ENCODE measurements at regions not wholly inside any gene's neighbourhood (a gene's known extent, or its start where the extent isn't known, plus 50 kb on each side); places are given as distances from the start of the nearest gene placed in this dataset.

DNA sequence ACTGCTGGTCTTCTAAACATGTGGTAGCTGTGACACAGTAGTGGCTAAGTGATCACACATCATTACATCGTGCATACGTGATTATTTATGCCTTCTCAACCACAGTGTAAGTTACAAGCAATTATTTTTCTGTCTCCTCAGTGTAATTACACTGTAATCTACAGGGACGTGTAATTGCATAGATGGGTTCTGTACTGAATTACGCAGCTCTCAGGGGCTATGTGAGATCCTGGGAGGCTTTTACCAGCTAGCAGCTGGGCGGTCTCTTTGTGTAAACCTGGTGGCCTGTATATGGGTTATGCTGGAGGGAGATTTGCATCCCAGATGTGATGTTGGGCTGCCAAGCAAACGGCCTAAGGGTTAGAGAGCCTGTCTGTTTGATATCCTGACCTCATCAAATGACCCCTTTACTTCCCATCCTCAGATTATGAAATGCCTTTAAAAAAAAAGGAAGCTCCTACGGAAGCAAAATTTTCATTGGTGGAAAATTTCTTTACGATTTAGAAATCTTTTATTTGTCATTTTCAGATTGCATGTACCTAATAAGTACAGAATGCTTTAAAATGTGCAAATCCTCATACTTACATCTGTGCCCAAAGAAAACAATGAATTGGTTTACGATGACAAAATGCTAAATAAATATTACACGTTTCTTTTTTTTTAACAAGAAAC, 402.8 kb upstream of the JAG1 start:
- no peak for DNase-seq (ENCODE audit: low read depth in 4 of 4, low spot score in 1 of 4)

DNA sequence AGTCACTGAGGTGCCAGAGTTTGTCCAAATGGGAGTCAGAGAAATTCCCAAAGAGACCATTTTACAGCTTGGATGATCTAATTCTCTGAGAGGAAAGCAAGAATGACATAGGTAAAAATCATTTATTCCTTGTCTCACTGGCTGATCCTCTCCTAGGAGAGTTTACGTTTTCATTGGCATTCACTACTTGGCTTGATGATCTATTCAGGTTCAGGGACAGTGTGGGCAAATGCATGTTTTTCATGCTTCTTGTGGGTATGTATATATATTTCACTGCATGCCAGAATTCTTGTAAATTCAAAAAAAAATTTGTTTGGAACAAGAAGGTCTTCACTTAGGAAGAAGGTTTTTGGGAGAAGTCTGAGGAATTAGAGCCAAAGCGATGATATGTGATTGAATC, 403.4 kb upstream of the JAG1 start:
- DNase-seq (ENCODE audit: low read depth in 4 of 4, low spot score in 1 of 4), result no peak

DNA sequence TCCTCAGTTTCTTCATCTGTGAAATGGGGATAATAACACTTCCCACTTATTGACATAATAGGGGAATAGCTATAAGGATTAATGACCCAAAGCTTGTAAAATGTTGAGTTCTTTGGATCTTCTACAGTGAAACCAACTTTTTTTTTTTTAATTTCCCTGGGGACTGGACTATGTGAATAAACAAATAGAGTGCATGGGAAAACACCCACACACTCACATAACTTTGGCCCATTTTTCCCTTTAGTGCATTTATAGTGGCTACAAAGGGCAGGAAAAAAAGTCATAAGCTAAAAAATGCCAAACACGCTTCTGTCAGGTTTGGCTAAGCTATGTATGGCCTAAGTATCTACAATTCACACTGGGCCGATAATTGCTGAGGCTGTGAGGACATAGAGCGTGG, 406.2 kb upstream of the JAG1 start:
- no peak for DNase-seq (ENCODE audit: low read depth in 4 of 4, low spot score in 1 of 4)

DNA sequence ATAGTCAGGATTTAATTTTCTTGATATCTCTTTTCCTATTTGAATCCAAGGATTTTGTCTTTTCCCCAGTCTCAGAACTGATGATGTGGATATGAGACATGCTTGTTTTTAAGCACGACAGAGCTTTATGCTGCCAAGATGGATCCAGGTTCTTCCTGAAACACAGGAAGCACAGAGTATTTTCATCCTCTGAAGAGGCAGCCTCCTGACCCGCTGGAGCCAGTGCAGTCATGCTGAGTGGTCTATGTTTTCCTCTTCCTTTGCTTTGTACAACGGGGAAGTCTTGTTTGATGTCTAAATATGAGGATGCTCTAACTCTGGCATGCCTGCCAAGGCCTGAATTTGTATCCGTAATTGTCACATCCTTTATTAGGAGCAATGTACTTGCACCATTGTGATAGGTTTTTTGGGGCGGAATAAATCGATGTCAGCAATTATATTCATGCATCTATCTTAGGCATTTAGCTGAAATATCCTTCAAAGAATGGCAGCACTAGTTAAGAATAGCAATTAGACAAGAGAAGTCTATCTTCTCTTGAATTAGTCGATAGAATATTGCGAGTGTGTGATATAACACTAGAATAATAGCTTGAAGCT, 407.1 kb upstream of the JAG1 start:
- no peak for DNase-seq (ENCODE audit: low read depth in 4 of 4, low spot score in 1 of 4)

DNA sequence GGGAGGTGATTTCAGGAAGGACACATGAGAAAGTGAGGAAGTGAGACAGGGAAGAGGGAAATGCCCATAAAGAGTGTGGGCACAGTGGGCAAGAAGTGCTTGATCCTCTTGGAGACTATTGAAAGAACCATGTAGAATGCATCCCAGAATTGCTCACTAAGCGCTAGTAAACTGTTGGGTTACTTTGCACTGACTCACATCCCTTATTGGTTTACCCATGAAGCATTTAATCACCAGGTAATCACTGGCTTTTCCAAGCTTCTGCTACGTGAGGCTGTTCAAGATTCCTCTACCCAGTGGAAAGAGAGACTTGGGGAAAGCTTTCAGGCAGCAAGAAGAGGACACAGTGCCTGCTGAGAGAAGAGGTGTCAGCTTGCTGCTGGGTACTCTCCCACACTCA, 410.0 kb upstream of the JAG1 start:
- no peak for DNase-seq (ENCODE audit: low read depth in 4 of 4, low spot score in 1 of 4)

DNA sequence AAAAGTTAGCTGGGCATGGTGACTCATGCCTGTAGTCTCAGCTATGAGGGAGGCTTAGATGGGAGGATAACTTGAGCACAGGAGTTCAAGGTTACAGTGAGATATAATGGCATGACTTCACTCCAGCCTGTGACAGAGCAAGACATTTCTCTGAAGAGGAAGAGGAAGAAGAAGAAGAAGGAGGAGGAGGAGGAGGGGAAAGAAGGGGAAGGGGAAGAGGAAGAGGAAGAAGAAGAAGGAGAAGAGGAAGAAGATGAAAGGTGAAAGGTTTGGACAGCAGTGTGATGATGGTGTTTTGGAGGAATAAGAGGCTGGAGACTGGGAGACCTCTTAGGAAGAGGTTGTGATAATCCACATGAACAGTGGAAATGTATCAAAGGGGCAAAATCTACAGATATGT, 410.7 kb upstream of the JAG1 start:
- no peak for DNase-seq (ENCODE audit: low read depth in 4 of 4, low spot score in 1 of 4)

DNA sequence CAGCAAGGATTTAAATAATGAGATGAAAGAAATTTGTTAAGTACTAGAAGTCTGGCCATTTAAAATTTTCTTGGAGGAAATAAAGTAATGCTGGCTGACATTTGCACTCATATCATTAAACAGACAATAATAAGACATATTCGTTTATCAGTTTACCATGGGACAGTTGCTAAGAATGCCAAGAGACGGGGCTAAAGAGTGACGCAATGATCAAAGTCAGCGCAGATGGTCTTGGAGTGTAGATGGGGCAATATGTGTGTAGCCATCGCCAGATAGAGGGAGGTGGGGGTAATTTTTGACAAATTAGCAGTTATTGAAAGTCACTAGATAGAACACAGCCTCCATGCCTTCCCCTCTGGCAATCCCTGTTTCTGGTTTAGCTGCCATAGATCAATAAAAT, 413.2 kb upstream of the JAG1 start:
- DNase-seq (ENCODE audit: low read depth in 4 of 4, low spot score in 1 of 4), result no peak

DNA sequence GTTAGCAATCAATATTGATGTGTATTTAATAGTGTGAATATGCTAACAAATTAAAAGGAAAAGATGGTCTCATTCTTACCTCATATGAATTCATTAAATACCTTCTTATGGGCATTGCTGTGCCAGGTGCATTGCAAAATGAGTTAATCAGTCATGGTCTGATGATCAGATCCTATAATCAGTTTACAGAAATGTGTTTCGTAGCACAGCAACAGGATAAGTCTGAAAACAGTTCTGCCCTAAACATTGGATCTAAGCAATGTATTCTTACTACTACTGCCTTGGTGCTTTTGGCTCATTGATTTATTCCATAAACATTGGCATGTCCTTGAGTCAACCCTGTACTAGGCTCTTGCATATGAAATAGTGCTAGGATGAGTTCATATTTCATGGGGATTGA, 417.0 kb upstream of the JAG1 start:
- no peak for DNase-seq (ENCODE audit: low read depth in 4 of 4, low spot score in 1 of 4)

DNA sequence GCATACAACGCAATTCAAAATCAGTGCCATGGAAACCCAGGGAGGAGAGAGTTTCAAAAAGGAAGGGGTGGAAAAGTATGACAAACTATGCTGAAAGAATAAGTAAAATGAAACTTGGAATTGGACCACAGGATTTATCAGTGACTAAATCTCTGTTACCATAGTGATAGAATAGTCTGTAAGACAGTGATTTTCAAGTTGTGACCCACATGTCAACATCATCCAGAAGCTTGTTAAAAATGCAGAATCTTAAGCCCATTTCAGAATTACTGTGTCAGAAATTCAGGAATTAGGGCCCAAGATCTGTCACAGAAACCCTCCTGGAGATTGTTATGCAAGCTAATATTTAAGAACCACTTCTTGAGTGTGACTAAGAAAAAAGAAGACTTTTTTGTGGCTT, 417.7 kb upstream of the JAG1 start:
- no peak for DNase-seq (ENCODE audit: low read depth in 4 of 4, low spot score in 1 of 4)

DNA sequence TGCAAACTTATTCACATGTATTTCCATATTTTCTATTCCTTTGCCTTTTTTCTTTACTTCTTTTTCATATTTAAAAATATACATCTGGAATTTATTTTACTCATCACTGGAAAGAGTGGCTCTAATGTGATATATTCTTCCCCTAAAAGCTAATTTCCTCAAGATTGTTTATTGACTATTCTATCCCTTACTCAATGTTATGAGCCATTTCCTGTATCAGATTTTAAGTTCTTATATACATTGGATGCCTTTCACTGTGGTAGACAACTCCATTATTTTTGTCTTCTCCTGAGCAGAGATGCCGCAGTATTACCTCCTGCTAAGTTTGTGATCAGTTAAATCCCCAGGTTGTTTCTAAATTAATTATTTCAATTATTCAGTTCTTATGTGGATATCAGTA, 418.4 kb upstream of the JAG1 start:
- DNase-seq (ENCODE audit: low read depth in 4 of 4, low spot score in 1 of 4), result no peak

DNA sequence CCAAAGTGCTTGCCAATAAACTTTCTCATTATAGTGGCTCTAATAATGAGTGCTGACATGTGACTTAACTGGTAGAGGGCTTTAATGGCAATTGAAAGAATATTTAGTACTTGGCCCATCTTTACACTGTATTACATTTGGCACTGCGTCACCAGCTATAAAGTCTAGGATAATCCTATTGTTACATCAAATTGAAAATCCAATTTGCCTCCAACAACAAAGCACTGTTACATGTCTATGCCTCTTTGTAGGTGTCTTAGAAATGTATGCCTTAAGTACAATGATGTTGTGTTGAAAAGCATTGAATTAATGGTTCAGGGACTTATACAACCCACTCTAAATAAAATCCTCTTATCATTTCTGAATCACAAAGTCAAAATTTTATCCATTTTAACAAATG, 420.4 kb upstream of the JAG1 start:
- DNase-seq (ENCODE audit: low read depth in 4 of 4, low spot score in 1 of 4), result no peak

DNA sequence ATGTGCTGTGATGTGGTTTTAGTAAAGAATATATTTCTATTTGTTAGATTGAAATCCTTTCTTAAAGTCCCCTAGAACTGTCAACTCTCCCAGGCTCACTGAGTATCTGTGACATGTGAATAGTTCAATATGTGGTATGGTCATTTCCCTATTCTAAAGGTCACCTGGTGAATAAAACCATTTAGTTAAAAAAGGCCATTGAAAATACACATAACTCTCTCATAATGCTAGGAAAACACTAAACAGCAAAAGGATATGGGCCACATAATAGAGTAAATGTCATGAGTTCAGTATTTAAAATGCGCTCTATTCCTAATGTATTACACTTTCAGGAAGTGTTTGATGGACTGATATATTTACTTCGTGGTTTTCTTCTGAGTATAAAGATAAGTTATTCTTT, 420.9 kb upstream of the JAG1 start:
- DNase-seq (ENCODE audit: low read depth in 4 of 4, low spot score in 1 of 4), result no peak

DNA sequence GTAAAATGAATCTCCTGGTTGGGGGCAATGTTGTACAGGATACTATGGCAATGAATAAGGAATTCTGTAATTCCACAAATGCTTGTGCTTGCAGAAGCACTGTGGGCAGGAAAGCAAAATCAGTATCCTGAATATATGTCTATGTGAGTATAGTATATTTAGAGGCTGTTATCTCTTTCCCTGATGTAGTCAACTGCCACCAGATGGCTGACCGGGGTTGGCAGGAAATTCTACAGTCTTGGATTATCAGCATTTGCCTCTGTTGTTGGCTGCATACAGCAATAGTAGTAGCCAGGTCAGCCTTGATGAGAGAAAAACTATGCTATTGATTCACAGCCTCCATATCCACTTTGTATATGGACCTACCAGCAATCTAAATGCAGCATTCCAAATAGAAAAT, 425.1 kb upstream of the JAG1 start:
- DNase-seq (ENCODE audit: low read depth in 4 of 4, low spot score in 1 of 4), result no peak

DNA sequence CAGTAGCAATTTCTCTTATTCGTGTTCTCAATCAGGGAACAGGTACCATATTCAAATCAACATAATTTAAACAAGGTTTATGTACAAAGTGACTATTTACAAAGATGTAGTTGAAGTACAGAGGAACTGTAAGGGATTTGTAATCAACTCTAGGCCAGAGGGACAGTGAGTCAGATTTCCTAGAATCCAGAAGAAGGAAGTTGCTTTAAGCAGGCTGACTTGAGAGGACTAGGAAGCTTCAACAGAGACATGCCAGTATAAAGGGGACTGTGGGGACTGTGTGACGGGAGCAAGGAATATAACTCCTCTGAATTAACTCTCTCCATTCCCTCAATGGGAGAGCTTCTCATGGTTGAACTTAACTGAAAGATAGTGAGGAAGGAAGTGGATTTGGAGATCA, 427.4 kb upstream of the JAG1 start:
- DNase-seq (ENCODE audit: low read depth in 4 of 4, low spot score in 1 of 4), result no peak

DNA sequence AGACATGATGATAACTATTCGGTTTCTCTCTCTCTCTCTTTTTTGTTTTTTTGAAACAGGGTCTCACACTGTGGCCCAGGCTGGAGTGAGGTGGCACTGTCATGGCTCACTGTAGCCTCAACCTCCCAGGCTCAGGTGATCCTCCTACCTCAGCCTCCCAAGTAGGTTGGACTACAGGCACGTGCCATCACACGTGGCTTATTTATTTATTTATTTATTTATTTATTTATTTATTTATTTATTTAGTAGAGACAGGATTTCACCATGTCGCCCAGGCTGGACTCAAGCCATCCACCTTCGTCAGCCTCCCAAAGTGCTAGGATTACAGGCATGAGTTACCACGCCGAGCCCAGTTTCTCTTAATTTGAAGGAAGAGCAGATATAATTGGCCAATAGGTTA, 427.9 kb upstream of the JAG1 start:
- DNase-seq (ENCODE audit: low read depth in 4 of 4, low spot score in 1 of 4), result no peak

DNA sequence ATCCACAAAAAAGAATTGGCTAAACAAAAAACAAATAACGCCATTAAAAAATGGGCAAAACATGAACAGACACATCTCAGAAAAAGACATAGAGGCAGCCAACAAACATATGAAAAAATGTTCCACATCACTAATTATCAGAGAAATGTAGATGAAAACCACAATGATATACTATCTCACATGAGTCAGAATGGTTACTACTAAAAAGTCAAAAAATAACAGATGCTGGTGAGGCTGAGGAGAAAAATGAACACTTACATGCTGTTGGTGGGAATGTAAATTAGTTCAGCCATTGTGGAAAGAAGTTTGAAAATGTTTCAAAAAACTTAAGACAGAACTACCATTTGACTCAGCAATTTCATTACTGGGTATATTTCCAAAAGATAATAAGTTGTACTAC, 430.1 kb upstream of the JAG1 start:
- no peak for DNase-seq (ENCODE audit: low read depth in 4 of 4, low spot score in 1 of 4)

DNA sequence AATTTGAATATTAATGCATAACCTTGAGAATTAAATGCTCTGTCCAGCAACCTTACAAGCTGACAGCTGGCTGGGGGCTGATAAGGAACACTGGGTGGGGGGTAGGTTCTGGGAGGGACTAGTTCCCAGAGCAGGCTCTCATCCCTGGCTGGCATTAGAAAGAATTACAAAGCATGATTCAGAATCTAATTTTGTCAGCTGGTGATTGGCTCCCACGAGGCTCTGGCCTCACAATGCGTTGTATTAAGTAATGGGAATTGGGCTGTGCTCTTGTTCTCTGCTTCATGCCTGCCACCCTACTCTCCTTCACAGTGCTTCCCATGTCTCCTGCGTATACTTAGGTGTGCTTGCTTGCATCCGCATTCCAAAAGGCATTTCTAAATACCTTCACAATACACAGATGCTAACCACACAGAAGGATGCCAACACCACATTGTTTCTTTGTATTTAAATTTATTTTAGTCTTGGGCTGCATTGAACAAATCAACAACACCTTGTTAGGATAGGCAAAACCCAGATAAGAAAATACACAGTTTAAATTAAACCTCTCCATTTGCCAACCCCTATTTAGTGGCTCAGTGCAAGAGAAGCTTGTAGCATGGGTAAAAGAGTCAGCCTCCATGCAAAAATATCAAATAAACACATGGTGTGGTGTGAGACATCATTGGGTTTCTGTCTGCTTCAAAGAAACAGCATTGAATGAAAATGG, 434.5 kb upstream of the JAG1 start:
- no peak for DNase-seq (ENCODE audit: low read depth in 4 of 4, low spot score in 1 of 4)

DNA sequence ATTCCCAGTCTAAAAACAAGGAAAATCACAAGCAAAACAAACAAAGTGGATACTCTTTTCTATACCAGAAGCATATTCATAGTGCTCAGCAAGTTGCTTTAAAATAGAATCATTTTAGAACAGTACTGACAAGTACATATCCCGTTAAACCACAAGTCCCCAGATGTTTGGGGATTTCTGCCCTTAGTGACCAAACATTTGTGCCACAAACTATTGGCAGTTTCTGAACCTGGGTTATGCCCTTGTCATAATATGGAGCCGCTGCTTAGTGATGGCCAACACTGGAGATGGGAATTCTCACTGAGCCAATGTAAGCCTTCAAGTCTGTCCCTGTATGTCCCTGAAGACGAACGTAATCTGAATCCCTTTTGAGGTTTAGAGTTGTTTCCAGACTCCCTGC, 436.7 kb upstream of the JAG1 start:
- DNase-seq (ENCODE audit: low read depth in 4 of 4, low spot score in 1 of 4), result no peak

DNA sequence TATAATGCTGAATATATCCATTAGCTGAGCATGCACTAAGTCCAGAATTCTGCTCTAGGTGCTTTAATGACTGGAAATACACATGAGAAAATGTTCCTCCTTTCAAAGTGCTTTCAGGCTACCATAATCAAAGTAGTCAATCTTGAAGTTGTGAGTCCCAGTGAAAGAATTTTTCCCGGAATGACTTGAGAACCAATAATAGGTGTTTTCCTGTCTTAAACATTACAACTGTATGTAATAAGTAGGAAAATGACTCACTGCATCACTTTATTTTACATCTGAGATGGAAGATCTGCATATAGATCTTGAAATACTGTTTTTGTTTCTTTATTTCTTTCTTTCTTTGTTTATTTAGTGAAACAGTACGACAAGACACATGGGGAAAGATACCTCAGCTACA, 437.4 kb upstream of the JAG1 start:
- DNase-seq (ENCODE audit: low read depth in 4 of 4, low spot score in 1 of 4), result no peak

DNA sequence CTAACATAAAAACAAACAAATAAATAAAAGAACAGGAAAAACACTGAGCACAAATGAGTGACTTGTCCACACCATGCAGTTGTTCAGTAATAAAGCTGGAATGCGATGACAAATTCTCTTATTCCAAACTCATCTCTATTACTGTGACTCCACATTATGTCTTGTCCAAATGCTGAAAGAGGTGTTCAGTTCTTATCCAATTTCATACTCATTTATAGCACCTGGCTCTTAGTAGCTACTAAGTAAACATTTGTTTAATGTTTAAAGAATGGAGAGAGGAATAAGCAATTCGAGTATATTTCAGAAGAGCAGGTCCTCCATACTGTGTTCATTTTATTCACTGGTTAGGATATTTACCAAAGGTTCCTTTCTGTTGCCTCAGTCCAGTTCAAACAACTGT, 439.0 kb upstream of the JAG1 start:
- no peak for DNase-seq (ENCODE audit: low read depth in 4 of 4, low spot score in 1 of 4)

DNA sequence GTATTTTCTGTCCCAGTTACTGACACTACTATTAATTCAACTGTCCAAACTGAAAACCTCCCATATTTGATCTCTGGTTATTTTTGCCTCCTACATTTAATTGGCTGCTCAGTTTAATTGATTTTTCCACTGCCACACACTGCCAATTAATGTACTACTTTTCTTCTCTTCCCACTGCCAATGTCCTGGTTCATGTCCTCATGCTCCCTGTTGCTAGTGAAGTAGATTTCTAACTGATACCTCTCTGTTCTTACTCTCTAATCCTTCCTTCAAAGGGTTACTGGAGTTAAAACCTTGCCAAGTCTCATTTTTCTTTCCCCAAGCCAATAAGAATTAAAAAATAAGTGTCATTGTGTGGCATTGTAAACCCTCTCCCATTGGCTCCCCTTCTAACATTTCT, 440.6 kb upstream of the JAG1 start:
- DNase-seq (ENCODE audit: low read depth in 4 of 4, low spot score in 1 of 4), result no peak

DNA sequence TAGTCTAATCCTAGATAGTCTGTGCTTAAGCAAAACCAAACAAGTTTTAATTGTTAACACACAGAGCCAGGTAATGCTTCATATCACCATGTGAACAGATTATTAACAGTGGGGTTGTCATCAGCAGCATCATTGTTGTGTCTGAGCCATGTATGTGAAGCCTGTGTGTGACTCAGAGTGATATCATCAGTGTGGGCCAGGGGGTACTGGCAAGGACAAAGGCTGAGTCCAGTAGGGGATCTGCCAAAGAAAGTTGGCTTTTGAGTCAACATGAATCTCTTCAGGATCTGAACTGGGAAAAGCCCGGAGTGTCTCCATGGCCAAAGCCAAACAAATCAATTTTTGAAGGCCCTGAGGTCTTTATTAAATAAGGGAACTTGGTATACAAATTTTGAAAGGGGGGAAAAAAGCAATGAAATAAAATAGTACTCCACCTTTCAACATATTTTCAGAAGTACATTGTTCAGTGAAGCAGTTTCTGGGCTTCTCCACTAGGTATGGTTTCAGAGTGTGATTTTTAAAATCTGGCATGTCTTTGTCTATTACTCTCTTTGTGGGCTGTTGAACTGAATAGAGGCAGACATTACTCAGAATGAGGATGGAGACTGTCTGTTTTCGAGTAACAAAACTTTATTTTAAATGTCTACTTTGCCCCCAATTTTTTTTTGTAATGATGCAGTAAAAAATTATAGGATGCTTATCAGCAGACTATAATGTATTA, 444.2 kb upstream of the JAG1 start:
- no peak for DNase-seq (ENCODE audit: low read depth in 4 of 4, low spot score in 1 of 4)

Data from stimulated activated CD4-positive, alpha-beta T cell treated with anti-CD3 and anti-CD28 coated beads, Interleukin-1b, Interleukin-23, amount 100 ng/mL, for 24 hours (primary cell).